Loucy (cell line): ENCODE measurements at regions not wholly inside any gene's neighbourhood (a gene's known extent, or its start where the extent isn't known, plus 50 kb on each side); places are given as distances from the start of the nearest gene placed in this dataset.

Source experiments
- CTCF ChIP-seq: fragments of 200-600 bp; sonication (generic); conservative IDR thresholded peaks from 2 replicates; pipeline ENCODE4 v1.5.1; 2014; ENCODE audit warnings: mild to moderate bottlenecking, antibody characterized with exemption, low read length
- EZH2phosphoT487 ChIP-seq: fragments of 200-600 bp; IDR thresholded peaks from 2 replicates; pipeline ENCODE4 v1.6.1; 2018; ENCODE audit warnings: antibody characterized with exemption, mild to moderate bottlenecking, moderate library complexity, borderline replicate concordance

GRCh38 chr14:53356361-53357150 lies 203.4 kb upstream of the DDHD1 start:
- TF ChIP-seq CTCF (no peak), EZH2phosphoT487 (no peak)
